HUES6 (cell line): ENCODE measurements at regions not wholly inside any gene's neighbourhood (a gene's known extent, or its start where the extent isn't known, plus 50 kb on each side); places are given as distances from the start of the nearest gene placed in this dataset.
A peak's percentile ranks its signal among the peaks of the same experiment; 100 is the strongest.

Experiments
- H3K27ac ChIP-seq: 2 replicates; pipeline ENCODE4 v1.7.0; 2013; ENCODE audit warnings: low read depth, mild to moderate bottlenecking, low read length, inconsistent platforms
- H3K27me3 ChIP-seq: 2 replicates; pipeline ENCODE4 v1.6.1; 2013; ENCODE audit warnings: low read length; ENCODE audit not compliant: control insufficient read depth, insufficient read depth
- H3K36me3 ChIP-seq: 2 replicates; pipeline ENCODE4 v1.6.1; 2013; ENCODE audit warnings: low read length; ENCODE audit not compliant: control insufficient read depth, insufficient read depth
- H3K4me1 ChIP-seq: 2 replicates; pipeline ENCODE4 v1.6.1; 2013; ENCODE audit warnings: low read length; ENCODE audit not compliant: control insufficient read depth, insufficient read depth
- H3K4me3 ChIP-seq: 2 replicates; pipeline ENCODE4 v1.5.1; 2013; ENCODE audit warnings: low read depth, low read length
- H3K9ac ChIP-seq: one replicate; pipeline ENCODE4 v1.6.1; 2013; ENCODE audit warnings: mild to moderate bottlenecking, low read length
- H3K9me3 ChIP-seq: 2 replicates; pipeline ENCODE4 v1.6.1; 2013; ENCODE audit warnings: low read depth, low read length; ENCODE audit not compliant: control insufficient read depth, insufficient read depth

- Histone ChIP-seq H3K27me3 (no peaks in the 10 kb centered on the region), H3K9me3 (0 out of 2 replicates have a peak, but pooled peaks cover 2% of the 10 kb centered on the region), H3K36me3 (no peaks in the 10 kb centered on the region), H3K9ac (no peak overlapping the region), H3K27ac (no peak overlapping the region), H3K4me1 (no peaks in the 10 kb centered on the region), H3K4me3 (no peak overlapping the region)
Observed at GRCh38 chr4:36709991-36710390, 428.6 kb downstream of the DTHD1 start.

- H3K4me3 ChIP-seq = no peak overlapping the region
- no peaks in the 10 kb centered on the region for H3K27me3 ChIP-seq
- H3K4me1 ChIP-seq = no peaks in the 10 kb centered on the region
- no peak overlapping the region for H3K27ac ChIP-seq
- H3K9me3 ChIP-seq = 0 out of 2 replicates have a peak, but pooled peaks cover 2% of the 10 kb centered on the region
- H3K36me3 ChIP-seq = no peaks in the 10 kb centered on the region
- no peak overlapping the region for H3K9ac ChIP-seq
Observed at GRCh38 chr4:36712013-36712412, 430.6 kb downstream of the DTHD1 start.

GRCh38 chr4:36716874-36717273 is 435.5 kb downstream of the DTHD1 start:
- H3K4me1 ChIP-seq = no peaks in the 10 kb centered on the region
- no peaks in the 10 kb centered on the region for H3K27me3 ChIP-seq
- no peaks in the 10 kb centered on the region for H3K36me3 ChIP-seq
- H3K4me3 ChIP-seq = no peak overlapping the region
- H3K9ac ChIP-seq = no peak overlapping the region
- no peak overlapping the region for H3K27ac ChIP-seq
- H3K9me3 ChIP-seq = no peaks in the 10 kb centered on the region

DNA sequence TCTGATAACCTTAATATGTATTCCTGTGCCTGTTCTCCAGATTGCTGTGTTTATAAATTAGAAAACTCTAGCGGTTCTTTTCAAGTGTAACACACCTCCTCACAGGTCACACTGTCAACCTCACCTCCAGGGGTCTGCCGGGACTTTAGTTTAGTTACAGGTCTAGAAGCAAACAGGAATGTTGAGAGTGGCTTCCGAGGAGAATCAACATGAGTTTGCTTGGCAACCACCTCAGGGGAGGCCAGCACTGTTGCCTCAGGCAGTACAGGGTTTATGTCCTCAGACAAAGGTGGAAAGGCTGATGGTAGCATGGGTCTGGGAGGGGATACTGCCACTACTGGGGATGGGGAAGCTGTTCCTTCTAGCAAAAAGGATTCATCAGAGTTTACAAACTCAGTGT is 438.0 kb downstream of the DTHD1 start:
- no peaks in the 10 kb centered on the region for H3K4me1 ChIP-seq
- no peaks in the 10 kb centered on the region for H3K36me3 ChIP-seq
- H3K27me3 ChIP-seq = no peaks in the 10 kb centered on the region
- H3K9me3 ChIP-seq = no peaks in the 10 kb centered on the region
- no peak overlapping the region for H3K27ac ChIP-seq
- no peak overlapping the region for H3K4me3 ChIP-seq
- H3K9ac ChIP-seq = no peak overlapping the region

DNA sequence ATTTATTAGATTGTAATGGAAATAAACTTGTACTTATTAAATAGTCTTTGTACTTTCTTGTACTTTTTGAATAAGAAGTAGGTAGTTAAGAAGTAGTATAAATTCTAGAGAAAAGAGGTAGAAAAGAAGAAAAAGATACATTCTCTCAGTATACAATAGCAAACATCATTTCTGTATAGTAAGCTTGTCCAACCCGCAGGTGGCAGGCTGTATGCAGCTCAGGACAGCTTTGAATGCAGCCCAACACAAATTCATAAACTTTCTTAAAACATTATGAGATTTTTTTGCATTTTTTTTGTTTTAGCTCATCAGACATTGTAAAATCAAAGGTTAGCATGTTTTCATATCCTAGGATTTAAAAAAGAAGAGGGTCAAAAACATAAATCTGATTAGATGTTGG is 441.6 kb downstream of the DTHD1 start:
- H3K4me1 ChIP-seq = no peaks in the 10 kb centered on the region
- H3K27me3 ChIP-seq = no peaks in the 10 kb centered on the region

DNA sequence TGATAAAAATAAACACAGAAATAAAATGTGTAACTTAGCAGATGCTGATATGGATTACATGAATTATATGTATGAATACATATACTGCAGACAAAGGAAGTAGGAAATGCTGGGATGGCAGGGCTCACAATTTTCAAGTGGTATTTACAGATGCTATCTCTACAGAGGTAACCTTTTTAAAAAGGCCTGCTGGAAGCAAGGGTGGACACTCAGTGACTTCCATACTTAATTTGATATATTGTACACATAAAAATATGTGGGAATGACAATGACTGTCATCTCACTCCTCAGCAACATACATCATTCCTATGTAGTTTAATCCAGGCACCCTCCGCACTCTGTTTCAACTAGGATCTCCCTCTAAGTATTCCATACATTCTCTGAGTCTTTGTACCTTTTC is 452.9 kb downstream of the DTHD1 start:
- H3K36me3 ChIP-seq = no peaks in the 10 kb centered on the region
- H3K4me1 ChIP-seq = no peaks in the 10 kb centered on the region
- no peaks in the 10 kb centered on the region for H3K27me3 ChIP-seq
- H3K9ac ChIP-seq = no peak overlapping the region
- H3K27ac ChIP-seq = no peak overlapping the region
- no peaks in the 10 kb centered on the region for H3K9me3 ChIP-seq
- H3K4me3 ChIP-seq = no peak overlapping the region

More for the DNA sequence above, 441.6 kb downstream of the DTHD1 start:
- Histone ChIP-seq H3K36me3 (no peaks in the 10 kb centered on the region), H3K9me3 (no peaks in the 10 kb centered on the region), H3K9ac (no peak overlapping the region), H3K4me3 (no peak overlapping the region), H3K27ac (no peak overlapping the region)

DNA sequence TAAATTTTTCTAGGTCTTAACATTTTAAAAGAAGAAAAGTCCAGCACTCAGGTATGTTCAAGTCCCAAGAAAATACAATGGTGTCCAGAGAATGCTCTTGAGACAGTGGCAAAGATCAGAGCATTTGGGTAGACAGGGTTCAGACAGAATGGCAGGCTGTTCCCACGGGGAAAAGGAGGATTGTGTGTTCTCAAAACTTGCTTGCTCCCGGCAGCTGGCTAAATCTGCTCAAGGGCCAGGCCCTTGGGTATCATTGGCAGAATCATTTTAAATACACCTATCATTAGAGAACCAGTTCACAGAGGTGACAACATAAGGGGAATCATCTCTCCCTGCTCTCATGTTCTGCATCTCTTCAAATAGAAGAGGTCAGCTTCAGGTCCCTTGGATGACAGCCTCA is 456.3 kb downstream of the DTHD1 start:
- H3K9me3 ChIP-seq = no peaks in the 10 kb centered on the region
- H3K27me3 ChIP-seq = no peaks in the 10 kb centered on the region
- no peak overlapping the region for H3K27ac ChIP-seq
- no peak overlapping the region for H3K4me3 ChIP-seq
- no peaks in the 10 kb centered on the region for H3K4me1 ChIP-seq
- H3K9ac ChIP-seq = no peak overlapping the region
- no peaks in the 10 kb centered on the region for H3K36me3 ChIP-seq

- Histone ChIP-seq H3K9me3 (no peaks in the 10 kb centered on the region), H3K27me3 (no peaks in the 10 kb centered on the region), H3K4me3 (no peak overlapping the region), H3K36me3 (no peaks in the 10 kb centered on the region), H3K4me1 (no peaks in the 10 kb centered on the region), H3K27ac (no peak overlapping the region), H3K9ac (no peak overlapping the region)
Observed at GRCh38 chr4:36740796-36741310, 459.4 kb downstream of the DTHD1 start.

- H3K27ac ChIP-seq = no peak overlapping the region
- H3K36me3 ChIP-seq = no peaks in the 10 kb centered on the region
- H3K9me3 ChIP-seq = no peaks in the 10 kb centered on the region
- H3K4me3 ChIP-seq = no peak overlapping the region
- H3K27me3 ChIP-seq = no peaks in the 10 kb centered on the region
- no peaks in the 10 kb centered on the region for H3K4me1 ChIP-seq
- no peak overlapping the region for H3K9ac ChIP-seq
Observed at GRCh38 chr4:36747277-36748129, 466.1 kb downstream of the DTHD1 start.

DNA sequence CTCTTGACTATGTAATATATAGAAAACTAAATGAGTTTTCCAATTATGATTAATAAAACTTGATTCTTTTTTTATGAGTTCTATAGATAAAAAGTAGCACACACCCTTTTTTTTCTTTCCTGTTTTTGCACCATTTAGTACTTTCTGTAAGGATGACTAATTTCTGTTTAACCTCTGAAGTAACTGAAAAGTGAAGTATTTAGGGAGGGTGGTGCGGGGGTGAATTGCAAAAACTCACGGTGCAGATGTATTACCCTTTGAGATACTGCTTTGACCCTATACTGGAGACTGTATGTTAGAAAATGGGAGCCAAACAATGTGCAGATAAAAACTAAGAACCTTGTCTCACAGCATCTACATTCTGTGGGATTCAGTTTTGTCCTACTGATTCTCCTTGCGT is 471.6 kb downstream of the DTHD1 start:
- Histone ChIP-seq H3K9ac (no peak overlapping the region), H3K9me3 (no peaks in the 10 kb centered on the region), H3K4me1 (peaks cover 13% of the 10 kb centered on the region), H3K27ac (no peak overlapping the region), H3K27me3 (no peaks in the 10 kb centered on the region), H3K36me3 (no peaks in the 10 kb centered on the region), H3K4me3 (no peak overlapping the region)

DNA sequence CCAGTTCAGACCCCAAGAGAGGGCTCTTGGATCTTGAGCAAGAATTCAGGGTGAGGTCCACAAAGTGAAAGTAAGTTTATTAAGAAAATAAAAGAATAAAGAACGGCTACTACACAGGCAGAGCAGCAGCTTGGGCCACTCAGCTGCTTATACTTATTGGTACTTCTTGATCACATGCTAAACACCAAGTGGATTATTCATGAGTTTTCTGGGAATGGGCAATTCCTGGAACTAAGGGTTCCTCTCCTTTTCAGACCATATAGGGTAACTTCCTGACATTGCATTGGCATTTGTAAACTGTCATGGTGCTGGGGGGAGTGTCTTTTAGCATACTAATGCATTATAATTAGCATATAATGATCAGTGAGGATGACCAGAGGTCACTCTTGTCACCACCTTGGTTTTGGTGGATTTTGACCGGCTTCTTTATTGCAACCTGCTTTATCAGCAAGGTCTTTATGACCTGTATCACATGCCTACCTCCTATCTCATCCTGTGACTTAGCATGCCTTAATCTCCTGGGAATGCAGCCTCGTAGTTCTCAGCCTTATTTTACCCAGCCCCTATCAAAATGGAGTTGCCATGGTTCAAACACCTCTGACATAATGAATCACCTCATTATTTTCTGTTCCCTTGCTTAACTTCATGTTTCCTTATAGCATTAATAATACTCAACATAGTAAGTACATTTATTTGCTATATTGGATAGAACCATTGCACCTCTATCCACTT is 476.3 kb downstream of the DTHD1 start:
- Histone ChIP-seq H3K9me3 (no peaks in the 10 kb centered on the region), H3K4me3 (peak overlapping the region; percentile 7; the same call in 1 of the 2 replicates), H3K27ac (peak overlapping the region; percentile 66; the same call in 1 of the 2 replicates), H3K27me3 (peaks cover 3% of the 10 kb centered on the region; the same call in 1 of the 2 replicates), H3K9ac (peak overlapping the region; percentile 55), H3K4me1 (peaks cover 40% of the 10 kb centered on the region), H3K36me3 (no peaks in the 10 kb centered on the region)
